ENCODE measurements at regions not wholly inside any gene's neighbourhood (a gene's known extent, or its start where the extent isn't known, plus 50 kb on each side); places are given as distances from the start of the nearest gene placed in this dataset.

DNA sequence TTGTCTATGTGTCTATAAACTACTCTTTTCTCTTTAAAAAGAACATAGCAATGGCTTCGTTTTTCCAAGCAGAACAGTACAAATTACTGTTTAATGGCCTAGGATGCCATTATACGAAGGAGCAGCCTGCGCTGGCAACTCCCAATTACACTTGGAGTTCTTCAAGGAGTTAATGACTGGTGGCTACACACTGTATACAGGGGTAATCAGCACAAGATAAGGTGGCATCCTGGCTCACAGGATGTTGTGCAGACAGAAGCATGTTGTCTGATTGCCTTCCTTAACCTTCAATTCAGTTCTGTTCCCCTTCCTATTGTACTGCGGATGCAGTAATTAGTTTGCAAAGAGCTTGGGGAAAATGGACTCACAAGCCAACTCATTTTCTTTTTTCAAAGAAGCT is 250.7 kb upstream of the ROBO2 start:
- no peaks in the 10 kb centered on the region for H3K79me2 ChIP-seq (ENCODE audit: control insufficient read depth, insufficient read depth, low read length)
- H3K27me3 ChIP-seq (ENCODE audit: control insufficient read depth in 2 of 2, insufficient read depth in 2 of 2, low read length in 2 of 2): no peaks in the 10 kb centered on the region
- ATAC-seq (no peak), FAIRE-seq (no peak), DNase-seq (ENCODE audit: extremely low read depth in 1 of 4, low spot score in 3 of 4) (no peak)
- BruUV-seq (replicated peaks): no TSS peak
- no peak for TF ChIP-seq ETV1 (tag; conservative IDR thresholded peaks at IDR 0.05; ENCODE audit: low read depth)
- TF ChIP-seq BACH1 (tag; IDR thresholded peaks at IDR 0.05): no peak
- no peak for TF ChIP-seq MAFK (IDR thresholded peaks at IDR 0.05; ENCODE audit: low read length)
- no peak for TF ChIP-seq CCAR2 (IDR thresholded peaks at IDR 0.05; ENCODE audit: low read depth, low read length)
- in situ Hi-C loops (cut with MboI): no loop called here
- no peaks in the 10 kb centered on the region for H3K9me3 ChIP-seq (replicated peaks; ENCODE audit: control insufficient read depth, insufficient read depth, low read depth, low read length)
- CTCF ChIA-PET (ENCODE audit: low intra/inter-chr PET ratio): no interaction called here
- no peaks in the 10 kb centered on the region for H3K36me3 ChIP-seq (ENCODE audit: control insufficient read depth, insufficient read depth, low read length)
- no peaks in the 10 kb centered on the region for H3K9me1 ChIP-seq (ENCODE audit: control insufficient read depth, insufficient read depth, low read length)
- intact Hi-C loops (cut with micrococcal nuclease): loop anchor here (10.0 kb wide), 1 partner anchor 56 kb away; no protein-coding TSS in a partner anchor
- no peak overlapping the region for H2AFZ ChIP-seq (ENCODE audit: low read depth, low read length)
- 3% methylated on average over 4 of the region's 4 CpGs for WGBS (ENCODE audit: insufficient coverage, low coverage, missing lambda C conversion rate)
- no peak overlapping the region for H3K4me2 ChIP-seq (ENCODE audit: insufficient read depth, low read length)
- no peak overlapping the region for H3K4me3 ChIP-seq
- no peaks in the 10 kb centered on the region for H4K20me1 ChIP-seq (replicated peaks; ENCODE audit: control insufficient read depth, insufficient read depth, low read length)
- POLR2A ChIA-PET: interaction anchor here (0.6 kb wide), 1 partner anchor 106 kb away, joined by 6 read pairs; no protein-coding TSS in a partner anchor
- no peak overlapping the region for H3K27ac ChIP-seq (ENCODE audit: extremely low read depth, low read depth, low read length)
- no peak overlapping the region for H3K9ac ChIP-seq (ENCODE audit: insufficient read depth in 1 of 2, low read depth in 2 of 2, low read length in 2 of 2)
- no peaks in the 10 kb centered on the region for H3K4me1 ChIP-seq (replicated peaks in 1 of 2; ENCODE audit: control insufficient read depth in 2 of 2, insufficient read depth in 2 of 2, low read length in 2 of 2)

GRCh38 chr3:76811418-76811817 is 228.5 kb upstream of the ROBO2 start:
- DNase-seq (ENCODE audit: extremely low read depth in 1 of 4, low spot score in 3 of 4) (no peak), FAIRE-seq (no peak), ATAC-seq (no peak)
- Histone ChIP-seq H3K36me3 (ENCODE audit: control insufficient read depth, insufficient read depth, low read length) (no peaks in the 10 kb centered on the region), H3K27me3 (ENCODE audit: control insufficient read depth in 2 of 2, insufficient read depth in 2 of 2, low read length in 2 of 2) (no peaks in the 10 kb centered on the region), H4K20me1 (replicated peaks; ENCODE audit: control insufficient read depth, insufficient read depth, low read length) (no peaks in the 10 kb centered on the region), H3K4me2 (ENCODE audit: insufficient read depth, low read length) (no peak overlapping the region), H2AFZ (ENCODE audit: low read depth, low read length) (no peak overlapping the region), H3K9me3 (replicated peaks; ENCODE audit: control insufficient read depth, insufficient read depth, low read depth, low read length) (no peaks in the 10 kb centered on the region), H3K27ac (ENCODE audit: extremely low read depth, low read depth, low read length) (no peak overlapping the region), H3K9me1 (ENCODE audit: control insufficient read depth, insufficient read depth, low read length) (no peaks in the 10 kb centered on the region), H3K4me3 (no peak overlapping the region), H3K4me1 (replicated peaks in 1 of 2; ENCODE audit: control insufficient read depth in 2 of 2, insufficient read depth in 2 of 2, low read length in 2 of 2) (no peaks in the 10 kb centered on the region), H3K9ac (ENCODE audit: insufficient read depth in 1 of 2, low read depth in 2 of 2, low read length in 2 of 2) (no peak overlapping the region), H3K79me2 (ENCODE audit: control insufficient read depth, insufficient read depth, low read length) (no peaks in the 10 kb centered on the region)
- intact Hi-C loops (cut with micrococcal nuclease): no loop called here
- no TSS peak for BruUV-seq (replicated peaks)
- 0% methylated on average over 1 of the region's 1 CpG for WGBS (ENCODE audit: insufficient coverage, low coverage, missing lambda C conversion rate)
- ChIA-PET CTCF (ENCODE audit: low intra/inter-chr PET ratio) (no interaction called here), POLR2A (no interaction called here)
- no peak for TF ChIP-seq TARDBP (IDR thresholded peaks at IDR 0.05)
- no peak for TF ChIP-seq MYC (IDR thresholded peaks at IDR 0.05; ENCODE audit: low read depth, low read length)
- no peak for TF ChIP-seq MYC (CRISPR knock-in tag; IDR thresholded peaks at IDR 0.05; ENCODE audit: borderline replicate concordance, low read depth)
- TF ChIP-seq MCM2 (IDR thresholded peaks at IDR 0.05; ENCODE audit: low read depth): no peak
- TF ChIP-seq, protein P1, sequence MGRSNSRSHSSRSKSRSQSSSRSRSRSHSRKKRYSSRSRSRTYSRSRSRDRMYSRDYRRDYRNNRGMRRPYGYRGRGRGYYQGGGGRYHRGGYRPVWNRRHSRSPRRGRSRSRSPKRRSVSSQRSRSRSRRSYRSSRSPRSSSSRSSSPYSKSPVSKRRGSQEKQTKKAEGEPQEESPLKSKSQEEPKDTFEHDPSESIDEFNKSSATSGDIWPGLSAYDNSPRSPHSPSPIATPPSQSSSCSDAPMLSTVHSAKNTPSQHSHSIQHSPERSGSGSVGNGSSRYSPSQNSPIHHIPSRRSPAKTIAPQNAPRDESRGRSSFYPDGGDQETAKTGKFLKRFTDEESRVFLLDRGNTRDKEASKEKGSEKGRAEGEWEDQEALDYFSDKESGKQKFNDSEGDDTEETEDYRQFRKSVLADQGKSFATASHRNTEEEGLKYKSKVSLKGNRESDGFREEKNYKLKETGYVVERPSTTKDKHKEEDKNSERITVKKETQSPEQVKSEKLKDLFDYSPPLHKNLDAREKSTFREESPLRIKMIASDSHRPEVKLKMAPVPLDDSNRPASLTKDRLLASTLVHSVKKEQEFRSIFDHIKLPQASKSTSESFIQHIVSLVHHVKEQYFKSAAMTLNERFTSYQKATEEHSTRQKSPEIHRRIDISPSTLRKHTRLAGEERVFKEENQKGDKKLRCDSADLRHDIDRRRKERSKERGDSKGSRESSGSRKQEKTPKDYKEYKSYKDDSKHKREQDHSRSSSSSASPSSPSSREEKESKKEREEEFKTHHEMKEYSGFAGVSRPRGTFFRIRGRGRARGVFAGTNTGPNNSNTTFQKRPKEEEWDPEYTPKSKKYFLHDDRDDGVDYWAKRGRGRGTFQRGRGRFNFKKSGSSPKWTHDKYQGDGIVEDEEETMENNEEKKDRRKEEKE (IDR thresholded peaks at IDR 0.05; ENCODE audit: borderline replicate concordance in 1 of 2, control insufficient read depth in 1 of 2, low read depth in 2 of 2, low read length in 1 of 2): no peak
- in situ Hi-C loops (cut with MboI): no loop called here

Data from K562 (cell line).